DND-41 (cell line): ENCODE measurements at regions not wholly inside any gene's neighbourhood (a gene's known extent, or its start where the extent isn't known, plus 50 kb on each side); places are given as distances from the start of the nearest gene placed in this dataset.

Experiments
- EZH2 ChIP-seq: IDR thresholded peaks from 3 replicates; pipeline ENCODE4 v1.6.1; 2012; ENCODE audit warnings: borderline replicate concordance, low read depth, mild to moderate bottlenecking, moderate library complexity, low read length, inconsistent platforms; ENCODE audit not compliant: severe bottlenecking
- TF ChIP-seq, protein P1 (sequence below): IDR thresholded peaks from 2 replicates; pipeline ENCODE4 v1.5.1; 2012; ENCODE audit warnings: borderline replicate concordance, low read length, moderate library complexity, mild to moderate bottlenecking; ENCODE audit not compliant: poor library complexity, severe bottlenecking; ENCODE audit errors: extremely low read depth

DNA sequence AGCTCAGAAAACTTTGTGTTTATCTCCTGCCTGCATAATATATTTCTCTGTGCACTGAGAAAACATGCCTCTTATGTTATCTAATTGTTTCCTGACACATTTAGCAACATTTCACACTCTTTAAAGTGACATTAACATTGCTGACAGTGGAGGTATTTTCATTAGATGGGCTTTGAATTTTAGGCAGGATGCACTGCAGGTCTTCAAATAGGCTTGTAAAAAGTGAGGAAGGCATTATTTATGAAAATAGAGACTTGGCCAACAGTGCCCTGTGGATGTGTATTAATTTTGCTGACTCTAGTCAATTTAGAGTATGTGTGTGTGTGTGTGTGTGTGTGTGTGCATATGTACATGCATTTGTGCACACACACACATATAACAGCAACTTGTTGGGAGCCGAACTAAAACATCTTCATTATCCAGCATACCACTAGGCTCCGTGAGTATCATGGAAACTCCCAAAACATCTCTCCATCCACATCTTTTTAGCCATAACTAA is 429.5 kb upstream of the WWC1 start:
- TF ChIP-seq, protein P1, sequence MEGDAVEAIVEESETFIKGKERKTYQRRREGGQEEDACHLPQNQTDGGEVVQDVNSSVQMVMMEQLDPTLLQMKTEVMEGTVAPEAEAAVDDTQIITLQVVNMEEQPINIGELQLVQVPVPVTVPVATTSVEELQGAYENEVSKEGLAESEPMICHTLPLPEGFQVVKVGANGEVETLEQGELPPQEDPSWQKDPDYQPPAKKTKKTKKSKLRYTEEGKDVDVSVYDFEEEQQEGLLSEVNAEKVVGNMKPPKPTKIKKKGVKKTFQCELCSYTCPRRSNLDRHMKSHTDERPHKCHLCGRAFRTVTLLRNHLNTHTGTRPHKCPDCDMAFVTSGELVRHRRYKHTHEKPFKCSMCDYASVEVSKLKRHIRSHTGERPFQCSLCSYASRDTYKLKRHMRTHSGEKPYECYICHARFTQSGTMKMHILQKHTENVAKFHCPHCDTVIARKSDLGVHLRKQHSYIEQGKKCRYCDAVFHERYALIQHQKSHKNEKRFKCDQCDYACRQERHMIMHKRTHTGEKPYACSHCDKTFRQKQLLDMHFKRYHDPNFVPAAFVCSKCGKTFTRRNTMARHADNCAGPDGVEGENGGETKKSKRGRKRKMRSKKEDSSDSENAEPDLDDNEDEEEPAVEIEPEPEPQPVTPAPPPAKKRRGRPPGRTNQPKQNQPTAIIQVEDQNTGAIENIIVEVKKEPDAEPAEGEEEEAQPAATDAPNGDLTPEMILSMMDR = no peak
- no peak for TF ChIP-seq EZH2
